DND-41 (cell line): ENCODE measurements at regions not wholly inside any gene's neighbourhood (a gene's known extent, or its start where the extent isn't known, plus 50 kb on each side); places are given as distances from the start of the nearest gene placed in this dataset.

Experiments used
- CTCF ChIP-seq: IDR thresholded peaks from 2 replicates; pipeline ENCODE4 v1.5.1; 2012; ENCODE audit warnings: borderline replicate concordance, low read length, moderate library complexity, mild to moderate bottlenecking; ENCODE audit not compliant: poor library complexity, severe bottlenecking; ENCODE audit errors: extremely low read depth
- EZH2 ChIP-seq: IDR thresholded peaks from 3 replicates; pipeline ENCODE4 v1.6.1; 2012; ENCODE audit warnings: borderline replicate concordance, low read depth, mild to moderate bottlenecking, moderate library complexity, low read length, inconsistent platforms; ENCODE audit not compliant: severe bottlenecking

- TF ChIP-seq EZH2: no peak
- no peak for TF ChIP-seq CTCF
Measured at GRCh38 chr4:4655901-4656300, 114.1 kb upstream of the STX18 start.
